Breast epithelium (tissue), 3 donors: ENCODE measurements at regions not wholly inside any gene's neighbourhood (a gene's known extent, or its start where the extent isn't known, plus 50 kb on each side); places are given as distances from the start of the nearest gene placed in this dataset.

Source experiments
- CTCF ChIP-seq, 3 donors: fragments of 450-650 bp; IDR thresholded peaks; one replicate each; pipeline ENCODE4 v1.5.1; 2016 to 2017; ENCODE audit warnings: antibody characterized with exemption in 3 of 3, mild to moderate bottlenecking in 3 of 3, moderate library complexity in 3 of 3
- POLR2A ChIP-seq: fragments of 450-650 bp; IDR thresholded peaks from one replicate; pipeline ENCODE4 v1.6.1; 2016; ENCODE audit warnings: antibody characterized with exemption, mild to moderate bottlenecking, moderate library complexity
- POLR2AphosphoS5 ChIP-seq, 3 donors: sonication (generic); formaldehyde crosslinking; IDR thresholded peaks; one replicate each; pipeline ENCODE4 v1.6.1; 2017; ENCODE audit warnings: antibody characterized with exemption in 3 of 3

- TF ChIP-seq POLR2A (no peak), CTCF (IDR thresholded peaks at IDR 0.05) (no peak), POLR2AphosphoS5 (IDR thresholded peaks at IDR 0.05) (no peak)
Measured at GRCh38 chr3:1892459-1892858, 206.2 kb upstream of the CNTN4 start.
